HG02981 (cell line): ENCODE measurements at regions not wholly inside any gene's neighbourhood (a gene's known extent, or its start where the extent isn't known, plus 50 kb on each side); places are given as distances from the start of the nearest gene placed in this dataset.

Experiments used
- ATAC-seq: cut with Tn5 transposase; IDR thresholded peaks from one replicate; pipeline ENCODE4 v1.9.1; 2021; ENCODE audit warnings: mild to moderate bottlenecking, moderate library complexity; ENCODE audit not compliant: unreplicated experiment

- ATAC-seq = no peak
Measured at GRCh38 chr6:2469428-2469827, 224.0 kb upstream of the GMDS start.

- ATAC-seq = no peak
Measured at GRCh38 chr6:2468601-2468955, 223.2 kb upstream of the GMDS start.

GRCh38 chr6:2467929-2468600, 222.7 kb upstream of the GMDS start:
- no peak for ATAC-seq

- ATAC-seq = no peak
Measured at GRCh38 chr6:2465336-2465735, 219.9 kb upstream of the GMDS start.

GRCh38 chr6:2464641-2465040, 219.2 kb upstream of the GMDS start:
- ATAC-seq = no peak

- no peak for ATAC-seq
Measured at GRCh38 chr6:2462831-2463230, 217.4 kb upstream of the GMDS start.

GRCh38 chr6:2460216-2460745, 214.9 kb upstream of the GMDS start:
- no peak for ATAC-seq

GRCh38 chr6:2454180-2454579, 208.8 kb upstream of the GMDS start:
- no peak for ATAC-seq

- no peak for ATAC-seq
Measured at GRCh38 chr6:2450546-2450945, 205.1 kb upstream of the GMDS start.

- no peak for ATAC-seq
Measured at GRCh38 chr6:2449572-2449940, 204.2 kb upstream of the GMDS start.

GRCh38 chr6:2448826-2449571, 203.6 kb upstream of the GMDS start:
- ATAC-seq = no peak

GRCh38 chr6:2447931-2448330, 202.5 kb upstream of the GMDS start:
- ATAC-seq = no peak

GRCh38 chr6:2447318-2447920, 202.0 kb upstream of the GMDS start:
- ATAC-seq = no peak

- ATAC-seq = no peak
Measured at GRCh38 chr6:2441601-2442475, 196.4 kb upstream of the GMDS start.

GRCh38 chr6:2440516-2440915, 195.1 kb upstream of the GMDS start:
- ATAC-seq = no peak

GRCh38 chr6:2439632-2440031, 194.2 kb upstream of the GMDS start:
- ATAC-seq = no peak

- no peak for ATAC-seq
Measured at GRCh38 chr6:2439082-2439481, 193.7 kb upstream of the GMDS start.

- no peak for ATAC-seq
Measured at GRCh38 chr6:2436410-2437154, 191.2 kb upstream of the GMDS start.

GRCh38 chr6:2435323-2435722, 189.9 kb upstream of the GMDS start:
- no peak for ATAC-seq

- no peak for ATAC-seq
Measured at GRCh38 chr6:2434912-2435311, 189.5 kb upstream of the GMDS start.
